ENCODE measurements at regions not wholly inside any gene's neighbourhood (a gene's known extent, or its start where the extent isn't known, plus 50 kb on each side); places are given as distances from the start of the nearest gene placed in this dataset.

DNA sequence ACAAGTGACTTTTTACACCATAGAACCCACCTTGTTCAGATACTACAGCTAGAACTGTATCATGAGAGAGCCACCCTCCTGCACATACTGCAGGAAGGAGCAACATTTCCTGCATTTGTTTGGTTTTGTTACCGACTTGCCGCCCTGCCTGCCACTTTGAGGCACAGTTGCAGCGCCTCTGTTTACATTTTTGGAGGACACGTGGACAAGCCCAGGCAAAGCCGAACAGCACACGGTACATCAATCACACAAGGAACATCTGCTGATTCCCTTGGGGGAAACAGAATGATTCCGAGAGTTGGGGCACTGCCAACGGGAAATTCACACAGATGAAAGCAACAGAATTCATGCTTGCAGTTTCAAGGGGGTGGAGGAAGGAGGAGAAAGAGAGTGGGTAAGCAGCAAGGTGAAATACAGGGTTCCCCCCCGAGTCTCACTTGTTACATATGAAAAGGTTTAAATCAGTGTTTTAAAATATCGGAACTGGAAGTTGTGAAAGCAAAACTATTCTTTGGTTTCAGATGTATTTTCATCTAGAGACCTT is 110.7 kb downstream of the BTG1 start:
- no peaks in the 10 kb centered on the region for H3K27me3 ChIP-seq (replicated peaks; ENCODE audit: control insufficient read depth, insufficient read depth, low read length)
- peaks cover 12% of the 10 kb centered on the region for H3K4me1 ChIP-seq
- no peaks in the 10 kb centered on the region for H3K9me3 ChIP-seq
- intact Hi-C loops (cut with micrococcal nuclease; ENCODE audit: unreplicated experiment): no loop called here
- DNase-seq: no peak
- Mint-ChIP-seq H3K9me3 (ENCODE audit: unreplicated experiment) (no peaks in the 10 kb centered on the region), H3K27ac (ENCODE audit: unreplicated experiment) (no peak overlapping the region), H3K4me3 (ENCODE audit: unreplicated experiment) (peak overlapping the region; percentile 53), H3K4me1 (ENCODE audit: low read depth, unreplicated experiment) (peaks cover 7% of the 10 kb centered on the region), H3K27me3 (ENCODE audit: insufficient read depth, unreplicated experiment) (no peaks in the 10 kb centered on the region), H3K36me3 (ENCODE audit: insufficient read depth, unreplicated experiment) (no peaks in the 10 kb centered on the region)
- BruUV-seq (replicated peaks): no TSS peak
- ChIA-PET POLR2A (no interaction called here), CTCF (no interaction called here)
- no peak overlapping the region for H3K4me3 ChIP-seq (ENCODE audit: low read depth, low read length)
- no peaks in the 10 kb centered on the region for H3K36me3 ChIP-seq (ENCODE audit: control insufficient read depth, insufficient read depth, low read length)
- TF ChIP-seq, protein P1, sequence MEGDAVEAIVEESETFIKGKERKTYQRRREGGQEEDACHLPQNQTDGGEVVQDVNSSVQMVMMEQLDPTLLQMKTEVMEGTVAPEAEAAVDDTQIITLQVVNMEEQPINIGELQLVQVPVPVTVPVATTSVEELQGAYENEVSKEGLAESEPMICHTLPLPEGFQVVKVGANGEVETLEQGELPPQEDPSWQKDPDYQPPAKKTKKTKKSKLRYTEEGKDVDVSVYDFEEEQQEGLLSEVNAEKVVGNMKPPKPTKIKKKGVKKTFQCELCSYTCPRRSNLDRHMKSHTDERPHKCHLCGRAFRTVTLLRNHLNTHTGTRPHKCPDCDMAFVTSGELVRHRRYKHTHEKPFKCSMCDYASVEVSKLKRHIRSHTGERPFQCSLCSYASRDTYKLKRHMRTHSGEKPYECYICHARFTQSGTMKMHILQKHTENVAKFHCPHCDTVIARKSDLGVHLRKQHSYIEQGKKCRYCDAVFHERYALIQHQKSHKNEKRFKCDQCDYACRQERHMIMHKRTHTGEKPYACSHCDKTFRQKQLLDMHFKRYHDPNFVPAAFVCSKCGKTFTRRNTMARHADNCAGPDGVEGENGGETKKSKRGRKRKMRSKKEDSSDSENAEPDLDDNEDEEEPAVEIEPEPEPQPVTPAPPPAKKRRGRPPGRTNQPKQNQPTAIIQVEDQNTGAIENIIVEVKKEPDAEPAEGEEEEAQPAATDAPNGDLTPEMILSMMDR (IDR thresholded peaks at IDR 0.05; ENCODE audit: insufficient read depth in 1 of 2, low read depth in 1 of 2, low read length in 1 of 2, severe bottlenecking in 1 of 2, unreplicated experiment in 1 of 2): no peak

DNA sequence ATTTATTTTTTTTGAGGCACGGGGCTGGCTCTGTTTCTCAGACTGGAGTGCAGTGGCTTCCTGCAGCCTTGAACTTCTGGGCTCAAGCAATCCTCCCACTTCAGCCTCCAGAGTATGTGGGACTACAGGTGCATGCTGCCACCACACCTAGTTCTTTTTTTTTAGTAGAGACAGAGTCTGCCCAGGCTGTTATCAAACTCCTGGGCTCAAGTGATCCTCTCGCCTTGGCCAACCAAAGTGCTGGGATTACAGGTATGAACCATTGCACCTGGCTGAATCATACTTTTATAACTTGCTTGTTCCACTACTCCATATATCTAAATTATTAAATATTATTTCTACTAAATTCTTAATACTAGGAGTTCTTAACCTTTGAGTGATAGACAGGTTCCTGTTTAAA is 111.6 kb downstream of the BTG1 start:
- peaks cover 12% of the 10 kb centered on the region for H3K4me1 ChIP-seq
- ChIA-PET CTCF (no interaction called here), POLR2A (no interaction called here)
- no peaks in the 10 kb centered on the region for H3K9me3 ChIP-seq
- H3K4me1 Mint-ChIP-seq (ENCODE audit: low read depth, unreplicated experiment): peaks cover 7% of the 10 kb centered on the region
- BruUV-seq (replicated peaks): no TSS peak
- H3K4me3 Mint-ChIP-seq (ENCODE audit: unreplicated experiment): no peak overlapping the region
- no peaks in the 10 kb centered on the region for H3K36me3 Mint-ChIP-seq (ENCODE audit: insufficient read depth, unreplicated experiment)
- intact Hi-C loops (cut with micrococcal nuclease; ENCODE audit: unreplicated experiment): no loop called here
- TF ChIP-seq, protein P1 (IDR thresholded peaks at IDR 0.05; ENCODE audit: insufficient read depth in 1 of 2, low read depth in 1 of 2, low read length in 1 of 2, severe bottlenecking in 1 of 2, unreplicated experiment in 1 of 2): no peak
- H3K27me3 Mint-ChIP-seq (ENCODE audit: insufficient read depth, unreplicated experiment): no peaks in the 10 kb centered on the region
- no peak overlapping the region for H3K27ac Mint-ChIP-seq (ENCODE audit: unreplicated experiment)
- no peaks in the 10 kb centered on the region for H3K36me3 ChIP-seq (ENCODE audit: control insufficient read depth, insufficient read depth, low read length)
- no peaks in the 10 kb centered on the region for H3K9me3 Mint-ChIP-seq (ENCODE audit: unreplicated experiment)
- no peak overlapping the region for H3K4me3 ChIP-seq (ENCODE audit: low read depth, low read length)
- no peak for DNase-seq
- H3K27me3 ChIP-seq (replicated peaks; ENCODE audit: control insufficient read depth, insufficient read depth, low read length): no peaks in the 10 kb centered on the region

- no peak overlapping the region for H3K4me3 ChIP-seq (ENCODE audit: low read depth, low read length)
- no TSS peak for BruUV-seq (replicated peaks)
- TF ChIP-seq, protein P1 (IDR thresholded peaks at IDR 0.05; ENCODE audit: insufficient read depth in 1 of 2, low read depth in 1 of 2, low read length in 1 of 2, severe bottlenecking in 1 of 2, unreplicated experiment in 1 of 2): no peak
- peaks cover 12% of the 10 kb centered on the region for H3K4me1 ChIP-seq
- no peaks in the 10 kb centered on the region for H3K27me3 ChIP-seq (replicated peaks; ENCODE audit: control insufficient read depth, insufficient read depth, low read length)
- DNase-seq: no peak
- no peaks in the 10 kb centered on the region for H3K9me3 ChIP-seq
- H3K4me3 Mint-ChIP-seq (ENCODE audit: unreplicated experiment): no peak overlapping the region
- intact Hi-C loops (cut with micrococcal nuclease; ENCODE audit: unreplicated experiment): no loop called here
- H3K36me3 ChIP-seq (ENCODE audit: control insufficient read depth, insufficient read depth, low read length): no peaks in the 10 kb centered on the region
- H3K9me3 Mint-ChIP-seq (ENCODE audit: unreplicated experiment): no peaks in the 10 kb centered on the region
- H3K4me1 Mint-ChIP-seq (ENCODE audit: low read depth, unreplicated experiment): peaks cover 7% of the 10 kb centered on the region
- CTCF ChIA-PET: no interaction called here
- POLR2A ChIA-PET: no interaction called here
- H3K27me3 Mint-ChIP-seq (ENCODE audit: insufficient read depth, unreplicated experiment): no peaks in the 10 kb centered on the region
- no peak overlapping the region for H3K27ac Mint-ChIP-seq (ENCODE audit: unreplicated experiment)
- H3K36me3 Mint-ChIP-seq (ENCODE audit: insufficient read depth, unreplicated experiment): no peaks in the 10 kb centered on the region
These were observed 112.7 kb downstream of the BTG1 start for GRCh38 chr12:92032965-92033364.
